COLO668 (cell line): ENCODE measurements at regions not wholly inside any gene's neighbourhood (a gene's known extent, or its start where the extent isn't known, plus 50 kb on each side); places are given as distances from the start of the nearest gene placed in this dataset.
A peak's percentile ranks its signal among the peaks of the same experiment; 100 is the strongest.

ENCODE experiments used
- DNase-seq: peaks from one replicate; lab custom pipeline; 2025; ENCODE audit not compliant: unreplicated experiment; lab: John Stamatoyannopoulos, UW

DNA sequence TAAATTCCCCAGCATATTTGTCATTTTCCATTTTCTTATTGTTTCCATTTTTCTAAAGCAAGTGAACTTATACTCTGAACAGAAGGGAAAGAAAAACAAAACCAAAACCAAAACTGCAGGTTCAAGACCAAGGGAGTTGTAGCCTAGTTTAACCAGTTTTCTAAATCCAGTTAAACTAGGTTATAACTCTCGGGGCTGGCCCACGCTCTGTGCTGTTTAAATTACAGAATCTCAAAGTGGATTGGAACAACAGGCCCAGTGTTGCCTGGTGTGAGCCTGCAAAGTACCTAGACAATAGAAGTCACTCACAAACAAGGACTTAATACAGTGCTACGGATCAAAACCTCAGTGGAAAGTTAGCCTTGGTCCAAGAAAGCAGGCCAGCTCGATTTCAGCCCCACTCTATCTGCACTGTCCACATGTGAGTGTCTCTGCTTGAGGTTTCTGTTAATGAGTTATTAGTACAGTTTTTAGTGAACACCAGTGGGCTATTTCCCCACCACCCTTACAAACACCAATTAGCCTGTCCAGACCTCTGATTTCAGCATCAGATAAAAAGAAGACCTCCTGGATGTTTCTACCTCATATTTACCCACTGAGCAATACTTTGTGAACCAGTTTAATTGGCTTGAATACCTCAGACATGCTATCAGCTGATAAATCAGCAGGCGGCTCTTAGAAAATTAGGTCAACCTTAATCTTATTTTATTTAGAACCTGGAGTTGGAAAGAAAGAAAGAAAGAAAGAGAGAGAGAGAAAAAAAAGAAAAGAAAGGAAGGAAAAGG lies 93.8 kb upstream of the PDZRN3 start:
- DNase-seq, result no peak

DNA sequence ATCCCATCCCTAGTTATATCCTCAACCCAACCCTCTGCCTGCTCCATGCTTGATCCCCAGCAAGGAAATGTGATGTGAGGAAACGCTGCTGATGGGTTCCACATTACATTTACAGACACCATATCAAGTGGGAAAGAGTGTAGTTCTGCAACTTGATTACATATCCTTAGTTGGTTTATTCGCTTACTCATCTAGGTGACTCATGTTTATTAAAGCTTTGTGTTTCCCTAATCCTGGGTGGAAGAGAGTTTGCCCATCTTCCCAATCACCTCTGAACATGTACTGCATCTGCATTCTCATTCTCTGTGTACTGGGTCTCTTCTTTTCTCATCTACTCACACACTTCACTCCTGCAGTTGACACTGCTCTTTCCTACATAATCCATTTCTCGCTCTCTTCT lies 91.7 kb upstream of the PDZRN3 start:
- DNase-seq, result no peak

DNA sequence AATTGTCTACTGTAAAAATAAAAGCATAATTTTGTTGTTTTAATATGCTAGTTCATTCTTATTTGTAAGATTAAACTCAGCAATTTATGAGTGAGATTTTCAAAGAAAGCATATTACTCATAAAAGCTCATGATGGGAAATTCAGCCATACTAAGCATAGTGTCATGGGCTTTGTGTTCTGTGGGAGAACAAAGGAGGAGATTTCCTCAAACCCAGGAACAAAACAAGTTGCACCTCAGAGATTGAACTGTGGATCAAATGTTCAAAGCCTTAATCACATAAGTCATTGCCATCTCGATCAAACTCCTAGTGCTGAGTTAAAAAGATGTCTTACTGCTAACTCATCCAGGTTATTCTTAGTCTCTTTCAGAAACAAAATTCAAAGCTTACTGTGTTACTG lies 85.6 kb upstream of the PDZRN3 start:
- no peak for DNase-seq

DNA sequence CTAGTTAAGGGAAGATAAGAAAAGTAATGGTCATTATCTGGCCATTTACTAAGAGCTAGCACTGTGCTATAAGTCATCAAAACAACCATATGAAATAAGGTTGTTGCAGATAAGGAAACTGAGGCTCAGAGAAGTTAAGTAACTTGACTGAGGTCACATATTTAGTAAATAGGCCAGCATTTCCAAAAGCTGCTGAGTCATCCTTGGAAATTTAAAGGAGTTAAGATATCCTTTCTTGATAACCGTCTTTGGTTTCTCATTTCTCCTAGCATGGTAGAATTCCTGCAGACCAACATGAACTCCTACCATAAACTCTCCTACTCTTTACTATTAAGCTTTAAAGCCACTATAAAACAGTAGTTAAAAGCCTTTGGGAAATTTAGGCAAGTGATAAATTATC lies 85.0 kb upstream of the PDZRN3 start:
- no peak for DNase-seq

DNA sequence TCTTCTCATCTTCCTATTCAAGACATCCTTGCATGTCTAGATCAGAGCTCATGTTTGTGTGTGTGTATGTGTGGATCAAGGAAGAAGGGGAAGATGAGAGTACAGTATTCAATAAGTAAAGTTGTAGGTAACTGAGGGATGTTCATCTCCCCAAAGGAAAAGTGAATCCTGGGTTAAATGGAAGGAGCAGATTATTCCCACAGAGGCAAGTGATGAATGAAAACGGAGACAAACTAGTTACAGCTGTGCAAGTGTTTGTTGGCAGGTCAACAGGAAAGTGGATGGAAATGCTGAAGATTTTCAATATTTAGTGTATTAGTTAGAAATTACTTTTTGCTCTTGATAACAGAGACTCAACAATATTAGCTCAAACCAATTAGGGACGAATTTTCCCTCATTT lies 84.2 kb upstream of the PDZRN3 start:
- no peak for DNase-seq

DNA sequence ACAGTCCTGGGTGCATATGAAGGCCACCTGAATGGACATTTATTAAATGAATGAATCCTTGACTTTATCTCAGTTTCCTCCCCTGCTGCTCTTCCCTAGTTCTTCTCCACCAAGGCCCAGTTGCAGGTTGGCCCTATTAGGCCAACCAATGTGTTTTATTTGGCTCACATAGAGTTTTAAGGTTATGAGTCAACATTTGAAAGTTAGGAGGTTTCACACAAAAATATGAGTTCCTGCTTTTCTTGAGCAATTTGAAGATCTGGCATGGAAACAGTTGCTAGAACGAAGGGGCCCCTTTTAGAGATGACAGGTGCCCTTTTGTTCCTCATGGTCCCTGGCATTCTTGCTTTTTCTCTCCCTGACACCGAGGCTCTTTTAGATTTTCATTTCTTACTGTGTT lies 83.0 kb upstream of the PDZRN3 start:
- no peak for DNase-seq

DNA sequence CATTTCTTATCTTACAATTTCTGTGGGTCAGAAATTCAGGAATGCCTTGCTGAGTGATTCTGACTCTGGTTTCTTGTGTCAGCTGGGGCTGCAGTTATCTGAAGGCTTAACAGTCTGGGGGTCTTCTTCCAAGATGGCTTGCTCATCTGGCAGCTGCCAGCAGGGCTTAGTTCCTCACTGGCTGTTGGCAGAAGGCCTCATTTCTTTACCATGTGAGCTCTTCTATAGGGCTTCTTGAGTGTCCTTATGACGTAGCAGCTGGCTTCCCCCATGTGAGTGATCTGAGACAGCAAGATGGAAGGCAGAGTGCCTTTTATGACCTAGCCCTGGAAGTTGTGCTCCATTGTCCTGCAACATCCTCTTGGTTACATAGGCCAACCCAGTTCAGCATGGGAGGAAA lies 82.0 kb upstream of the PDZRN3 start:
- DNase-seq, result no peak

DNA sequence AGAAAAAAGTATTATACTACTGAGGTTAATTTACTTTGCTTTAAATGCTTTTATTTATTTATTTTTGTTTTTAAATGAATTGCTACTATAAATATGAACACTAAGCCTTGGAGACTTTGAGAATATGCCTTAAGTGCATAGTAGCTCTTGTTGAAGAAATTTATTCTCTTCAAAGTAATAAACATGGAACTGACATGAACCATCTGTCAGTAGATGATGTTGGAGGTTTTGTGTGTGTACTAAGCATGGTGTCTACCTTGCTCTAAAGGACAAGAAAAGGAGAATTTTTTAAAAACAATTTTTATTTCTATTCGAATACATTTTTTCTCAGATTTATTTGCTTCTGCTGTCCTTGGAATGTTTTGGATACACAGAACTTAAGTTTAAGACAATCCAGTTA lies 81.1 kb upstream of the PDZRN3 start:
- no peak for DNase-seq

DNA sequence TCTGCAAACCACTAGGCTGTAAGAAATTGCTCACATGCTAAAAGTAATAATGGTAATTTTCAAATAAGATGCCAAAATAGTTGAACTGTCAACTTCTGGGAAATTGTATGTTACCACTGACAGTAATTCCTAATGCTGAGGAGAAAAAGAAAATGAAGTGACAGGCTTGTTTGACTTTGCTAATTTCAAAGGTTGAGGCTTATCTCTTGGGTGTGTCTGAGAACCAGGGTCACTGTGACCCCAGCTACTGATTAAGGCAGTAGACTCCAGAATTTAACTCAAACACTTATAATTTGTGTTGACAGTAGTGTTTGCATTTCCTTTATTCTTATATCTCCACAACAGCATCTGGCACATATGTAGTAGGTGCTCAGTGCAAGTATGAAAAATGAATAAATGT lies 74.6 kb upstream of the PDZRN3 start:
- DNase-seq, result no peak

DNA sequence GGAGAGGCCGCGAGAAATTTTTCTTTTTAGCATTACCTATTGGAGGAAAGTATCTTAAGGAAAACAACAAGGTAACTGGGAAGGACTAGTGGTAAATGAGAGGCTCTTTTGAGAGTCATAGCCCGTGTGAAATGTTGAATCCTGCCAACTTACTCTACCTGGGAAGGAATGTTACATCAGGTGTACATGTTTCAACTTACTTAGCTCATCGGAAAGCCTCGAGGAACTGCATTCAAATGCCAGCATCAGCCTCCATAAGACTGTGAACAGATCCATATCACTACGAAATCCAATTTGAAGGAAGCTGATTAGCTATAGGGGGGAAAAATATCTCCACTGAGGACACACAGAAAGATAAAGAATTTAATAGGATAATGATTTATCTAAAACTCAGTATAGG lies 72.3 kb upstream of the PDZRN3 start:
- DNase-seq, result no peak

DNA sequence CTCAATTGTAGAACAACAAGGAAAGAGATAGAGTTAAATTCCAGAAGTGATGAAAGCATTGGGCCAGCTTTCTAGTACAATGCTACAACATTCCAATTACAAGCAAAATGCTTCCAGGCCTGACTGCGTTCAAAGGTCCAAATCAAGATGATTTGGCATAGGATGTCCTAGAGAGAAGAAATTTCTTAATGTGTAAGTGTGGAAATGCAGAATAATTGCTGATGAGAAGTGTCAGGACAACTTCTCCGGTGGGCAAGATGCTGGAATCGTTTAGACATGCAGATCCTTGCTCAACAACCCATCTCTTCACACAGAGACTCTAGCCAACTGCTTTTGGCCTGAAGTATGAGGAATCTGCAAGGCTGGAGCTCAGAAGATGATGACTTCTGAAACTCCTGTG lies 71.1 kb upstream of the PDZRN3 start:
- DNase-seq, result no peak

DNA sequence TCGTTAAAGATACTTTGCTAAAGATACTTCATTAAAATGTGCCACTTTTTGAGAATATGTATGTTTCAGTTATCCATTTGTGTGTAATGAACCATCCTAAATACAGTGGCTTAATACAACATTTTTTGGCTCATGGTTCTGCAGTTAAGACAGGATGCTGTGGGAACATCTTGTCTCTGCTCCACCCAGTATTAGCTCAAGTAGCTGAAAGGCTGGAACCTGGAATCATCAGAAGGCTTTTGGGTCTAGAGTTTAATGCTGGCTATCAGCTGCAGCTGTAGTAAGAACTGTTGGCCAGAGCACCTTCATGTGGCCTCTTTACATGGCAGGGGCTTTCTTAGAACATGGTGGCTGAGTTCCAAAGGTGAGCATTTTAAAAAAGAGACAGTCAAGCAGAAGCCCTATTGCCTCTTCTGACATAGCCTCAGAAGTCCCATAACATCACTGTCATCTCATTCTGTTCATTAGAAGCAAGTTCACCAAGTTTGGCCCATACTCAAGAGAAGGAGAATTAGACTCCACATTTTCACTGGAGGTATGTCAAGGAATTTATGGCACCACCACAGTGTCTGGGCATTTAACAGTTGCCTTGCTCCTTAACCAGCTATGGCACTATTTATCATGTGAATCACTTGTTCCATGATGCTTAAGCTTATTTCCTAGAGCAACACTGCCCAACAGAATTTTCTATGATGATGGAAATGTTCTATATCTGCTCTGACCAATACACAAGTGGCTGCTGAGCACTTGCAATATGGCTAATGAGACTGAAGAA lies 70.4 kb upstream of the PDZRN3 start:
- no peak for DNase-seq

DNA sequence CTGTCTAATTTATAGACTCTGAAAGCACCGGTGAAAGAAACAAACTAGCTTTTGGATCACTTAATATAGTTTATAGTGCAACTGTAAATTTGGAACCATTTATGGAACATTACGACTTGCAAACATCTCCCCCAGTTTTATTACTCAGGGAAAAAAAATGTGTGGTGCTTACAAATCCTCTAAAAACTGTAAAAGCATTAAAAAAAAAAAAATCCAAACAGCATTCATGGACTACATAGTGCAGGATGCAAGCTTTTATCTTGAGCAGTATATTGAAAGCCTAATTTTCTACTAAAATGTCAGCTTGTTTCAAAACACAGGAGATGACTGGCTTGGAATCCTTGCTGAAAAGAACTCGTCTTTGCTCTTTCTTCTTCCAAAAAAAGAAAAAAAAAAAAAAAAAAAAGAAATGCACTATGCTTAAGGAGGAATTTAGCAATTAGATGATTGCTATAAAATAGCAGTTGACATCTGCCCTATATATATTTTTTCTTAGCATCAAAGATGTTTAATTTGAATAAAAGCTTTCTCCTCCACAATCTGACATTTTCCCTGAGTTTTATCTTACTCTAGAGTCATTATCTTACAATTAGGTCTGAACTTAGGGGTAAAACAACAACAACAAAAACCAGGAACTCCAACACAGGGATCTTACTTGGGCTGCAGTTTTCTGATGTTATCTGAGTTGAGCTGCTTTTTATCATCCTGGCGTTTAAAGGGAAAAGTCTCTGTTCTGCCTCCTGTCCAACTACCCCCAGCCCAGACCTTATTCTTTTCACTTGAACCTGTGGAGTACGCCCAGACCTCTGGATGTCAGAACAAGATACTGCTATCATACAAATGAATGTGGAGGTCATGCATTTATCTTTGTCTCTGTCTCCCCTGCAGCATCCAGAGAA lies 62.6 kb upstream of the PDZRN3 start:
- no peak for DNase-seq

DNA sequence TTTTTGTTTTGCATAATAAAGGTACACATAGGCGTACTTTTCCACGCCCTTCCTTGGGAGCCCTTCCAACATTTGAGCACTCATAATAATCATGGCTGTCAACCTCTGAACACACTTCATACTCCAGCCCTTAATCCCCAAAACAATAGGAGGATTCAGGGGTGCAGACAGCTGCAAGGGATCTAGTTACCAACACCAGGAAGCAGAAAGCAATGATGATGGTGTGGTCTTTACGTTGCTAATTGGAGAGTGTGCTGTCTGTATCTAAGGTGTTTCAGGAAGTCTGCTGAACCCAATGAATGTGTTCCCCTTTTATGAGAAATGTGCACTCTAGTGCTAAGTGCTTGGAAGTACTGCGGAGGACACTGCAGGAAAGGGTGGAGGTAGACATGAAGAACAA lies 60.3 kb upstream of the PDZRN3 start:
- DNase-seq, result peak; percentile 67

DNA sequence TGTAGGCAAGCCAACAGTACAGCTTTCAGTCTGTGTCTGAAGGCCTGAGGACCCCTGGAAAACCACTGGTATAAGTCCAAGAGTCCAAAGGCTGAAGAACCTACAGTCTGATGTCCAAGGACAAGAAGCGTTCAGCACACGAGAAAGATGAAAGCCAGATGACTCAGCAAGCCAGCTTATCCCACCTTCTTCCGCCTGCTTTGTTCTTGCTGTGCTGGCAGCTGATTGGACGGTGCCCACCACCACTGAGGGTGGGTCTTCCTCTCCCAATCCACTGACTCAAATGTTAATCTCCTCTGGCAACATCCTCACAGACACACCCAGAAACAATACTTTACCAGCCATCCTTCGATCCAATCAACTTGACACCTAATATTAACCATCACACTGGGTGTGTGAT lies 59.0 kb upstream of the PDZRN3 start:
- DNase-seq, result no peak

DNA sequence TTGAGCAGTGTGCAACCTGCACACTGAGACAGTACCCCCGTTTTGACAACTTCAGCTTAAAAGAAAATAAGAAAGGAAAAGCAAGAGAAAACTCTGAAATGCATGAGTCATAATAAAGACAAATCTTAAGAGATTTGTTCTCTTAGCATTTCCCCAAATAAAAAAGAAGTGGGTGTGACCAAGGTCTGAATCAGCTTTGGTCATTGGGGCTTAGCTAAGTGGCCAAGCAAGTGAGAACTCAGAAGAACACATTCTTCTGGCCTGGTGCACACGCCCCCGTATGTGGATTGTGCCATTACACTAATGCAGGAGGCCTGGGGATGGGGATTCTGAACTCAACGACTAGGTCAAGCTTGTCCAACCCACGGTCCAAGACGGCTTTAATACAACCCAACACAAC lies 56.9 kb upstream of the PDZRN3 start:
- DNase-seq, result no peak

DNA sequence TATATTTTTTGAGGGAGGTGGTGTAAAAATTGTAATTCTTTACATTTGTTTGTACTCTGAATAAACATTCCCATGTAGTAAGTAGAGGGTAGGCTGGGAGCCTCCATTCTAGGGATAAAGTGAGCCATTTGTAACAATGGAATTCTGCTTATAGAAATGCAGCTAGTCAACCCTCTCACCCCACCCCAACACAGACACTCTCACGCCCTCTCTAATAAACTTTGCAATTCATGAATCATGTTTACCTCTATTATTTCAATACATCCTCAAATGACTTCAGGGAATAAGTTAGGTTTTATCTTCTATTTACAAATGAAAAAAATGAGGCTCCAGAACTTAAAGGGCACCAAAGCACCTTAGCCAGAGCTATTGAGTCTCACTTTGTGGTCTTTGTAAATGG lies 56.5 kb upstream of the PDZRN3 start:
- DNase-seq, result no peak

DNA sequence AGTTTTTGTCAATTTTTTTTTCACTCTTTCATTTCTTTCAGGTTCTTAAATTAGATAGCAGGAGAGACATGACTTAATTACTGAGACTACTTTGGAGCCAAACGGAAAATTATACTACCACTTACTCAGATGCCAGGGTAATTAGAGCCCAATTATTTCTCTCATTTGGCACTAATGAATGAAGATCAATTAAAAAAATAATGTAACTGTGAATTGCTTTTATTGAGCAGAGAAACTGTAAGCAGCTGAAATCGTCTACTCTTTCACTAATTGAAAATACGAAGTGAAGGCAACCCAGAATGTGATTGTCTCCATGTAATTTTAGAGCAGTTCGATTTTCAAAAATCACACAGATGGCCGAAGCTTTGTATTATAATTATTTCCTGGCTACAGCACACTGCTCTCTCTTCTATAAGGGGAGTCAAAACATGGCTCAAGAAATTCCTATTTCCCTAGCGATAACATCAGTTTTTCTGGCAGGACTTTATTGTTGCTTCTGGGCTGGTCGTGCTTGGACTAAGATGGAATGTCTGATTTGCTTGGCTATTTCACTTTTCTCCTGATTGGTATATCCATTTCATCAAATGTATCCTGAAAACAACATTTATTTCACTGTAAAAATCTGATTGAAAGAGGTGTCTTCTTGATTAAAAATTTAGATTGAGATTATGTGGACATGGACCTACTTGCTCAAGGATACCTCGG lies 55.8 kb upstream of the PDZRN3 start:
- DNase-seq, result no peak

DNA sequence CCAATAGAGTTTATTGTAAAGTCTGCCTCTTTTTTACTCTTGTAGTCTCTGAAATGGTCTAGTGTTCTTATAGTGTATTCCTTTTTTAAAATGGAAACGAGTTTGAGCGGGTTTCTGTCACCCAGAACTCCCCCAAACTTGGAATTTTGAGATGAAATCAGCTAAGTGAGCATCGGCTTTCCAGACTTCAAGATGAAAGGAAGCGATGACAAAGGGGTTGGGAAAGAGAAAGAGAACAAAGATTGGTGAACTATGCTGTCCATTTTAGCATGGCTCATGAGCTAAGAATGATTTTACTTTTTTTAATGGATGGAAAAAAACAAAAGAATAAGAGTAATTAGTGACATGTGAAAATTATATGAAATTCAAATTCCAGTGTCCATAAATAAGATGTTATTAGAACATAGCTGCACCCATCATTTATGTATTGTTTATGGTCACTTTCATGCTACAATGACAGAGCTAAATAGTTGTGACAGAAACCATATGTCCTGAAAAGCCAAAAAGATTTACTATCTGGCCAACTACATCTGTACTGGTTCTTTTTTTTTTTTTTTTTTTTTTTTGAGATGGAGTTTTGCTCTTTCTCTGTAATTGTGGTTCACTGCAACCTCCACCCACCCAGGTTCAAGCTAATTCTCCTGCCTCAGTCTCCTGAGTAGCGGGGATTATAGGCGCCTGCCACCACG lies 52.7 kb upstream of the PDZRN3 start:
- DNase-seq, result no peak
